GM19023 (cell line): ENCODE measurements at regions not wholly inside any gene's neighbourhood (a gene's known extent, or its start where the extent isn't known, plus 50 kb on each side); places are given as distances from the start of the nearest gene placed in this dataset.

ENCODE experiments used
- ATAC-seq: cut with Tn5 transposase; IDR thresholded peaks from one replicate; pipeline ENCODE4 v1.9.1; 2021; ENCODE audit warnings: mild to moderate bottlenecking, moderate library complexity; ENCODE audit not compliant: unreplicated experiment

- no peak for ATAC-seq
These were observed 63.6 kb downstream of the PCDH7 start for GRCh38 chr4:30783751-30784150.

- ATAC-seq = no peak
These were observed 69.1 kb downstream of the PCDH7 start for GRCh38 chr4:30789219-30789671.

- ATAC-seq = no peak
These were observed 70.0 kb downstream of the PCDH7 start for GRCh38 chr4:30790123-30790522.

- no peak for ATAC-seq
These were observed 70.8 kb downstream of the PCDH7 start for GRCh38 chr4:30790998-30791397.

GRCh38 chr4:30792601-30793000, 72.4 kb downstream of the PCDH7 start:
- no peak for ATAC-seq

GRCh38 chr4:30801876-30802275, 81.7 kb downstream of the PCDH7 start:
- ATAC-seq = no peak

GRCh38 chr4:30802622-30803323, 82.6 kb downstream of the PCDH7 start:
- ATAC-seq = no peak

GRCh38 chr4:30808276-30808675, 88.1 kb downstream of the PCDH7 start:
- ATAC-seq = no peak

- ATAC-seq = no peak
These were observed 91.1 kb downstream of the PCDH7 start for GRCh38 chr4:30811296-30811695.

GRCh38 chr4:30815685-30816084, 95.5 kb downstream of the PCDH7 start:
- no peak for ATAC-seq

- no peak for ATAC-seq
These were observed 97.3 kb downstream of the PCDH7 start for GRCh38 chr4:30817447-30817846.

- ATAC-seq = no peak
These were observed 98.4 kb downstream of the PCDH7 start for GRCh38 chr4:30818541-30818940.

GRCh38 chr4:30821275-30821674, 101.1 kb downstream of the PCDH7 start:
- no peak for ATAC-seq

GRCh38 chr4:30821859-30822612, 101.9 kb downstream of the PCDH7 start:
- ATAC-seq = no peak

- no peak for ATAC-seq
These were observed 102.9 kb downstream of the PCDH7 start for GRCh38 chr4:30822911-30823551.

- ATAC-seq = no peak
These were observed 105.0 kb downstream of the PCDH7 start for GRCh38 chr4:30825008-30825770.

GRCh38 chr4:30828264-30828926, 108.2 kb downstream of the PCDH7 start:
- no peak for ATAC-seq

- no peak for ATAC-seq
These were observed 112.5 kb downstream of the PCDH7 start for GRCh38 chr4:30832639-30833038.

GRCh38 chr4:30833206-30833605, 113.0 kb downstream of the PCDH7 start:
- ATAC-seq = no peak

GRCh38 chr4:30835044-30835443, 114.9 kb downstream of the PCDH7 start:
- ATAC-seq = no peak

GRCh38 chr4:30836231-30836630, 116.1 kb downstream of the PCDH7 start:
- ATAC-seq = no peak
